NCI-H1436 (cell line): ENCODE measurements at regions not wholly inside any gene's neighbourhood (a gene's known extent, or its start where the extent isn't known, plus 50 kb on each side); places are given as distances from the start of the nearest gene placed in this dataset.
"Not testable (repeated sequence)": the region's sequence is repeated elsewhere in the genome, so short reads cannot be mapped to it uniquely, and the experiment has no call there.

Experiments
- DNase-seq: peaks from one replicate; lab custom pipeline; 2025; lab: John Stamatoyannopoulos, UW

GRCh38 chr2:183459466-183459865 is 335.2 kb downstream of the NUP35 start:
- no peak for DNase-seq

- no peak for DNase-seq
Measured at GRCh38 chr2:183463821-183464220, 339.6 kb downstream of the NUP35 start.

DNA sequence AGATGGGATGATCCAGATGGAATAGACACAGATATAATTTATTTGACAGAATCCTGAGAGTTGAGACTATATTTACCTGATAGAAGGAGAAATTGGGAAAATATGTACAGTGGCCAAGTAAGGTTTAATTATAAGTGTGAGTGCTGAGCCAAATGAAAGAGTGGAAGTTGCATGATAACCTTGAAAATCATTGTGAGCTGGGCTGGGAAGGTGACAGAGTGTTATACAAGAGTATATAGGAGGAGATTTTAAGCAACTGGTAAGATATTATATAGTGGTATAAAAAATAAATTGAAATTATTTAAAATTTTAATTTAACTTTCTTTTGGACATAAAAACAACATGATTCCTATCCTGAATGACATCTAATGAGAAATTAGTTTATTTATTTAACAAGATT is 340.8 kb downstream of the NUP35 start:
- DNase-seq = no peak

DNA sequence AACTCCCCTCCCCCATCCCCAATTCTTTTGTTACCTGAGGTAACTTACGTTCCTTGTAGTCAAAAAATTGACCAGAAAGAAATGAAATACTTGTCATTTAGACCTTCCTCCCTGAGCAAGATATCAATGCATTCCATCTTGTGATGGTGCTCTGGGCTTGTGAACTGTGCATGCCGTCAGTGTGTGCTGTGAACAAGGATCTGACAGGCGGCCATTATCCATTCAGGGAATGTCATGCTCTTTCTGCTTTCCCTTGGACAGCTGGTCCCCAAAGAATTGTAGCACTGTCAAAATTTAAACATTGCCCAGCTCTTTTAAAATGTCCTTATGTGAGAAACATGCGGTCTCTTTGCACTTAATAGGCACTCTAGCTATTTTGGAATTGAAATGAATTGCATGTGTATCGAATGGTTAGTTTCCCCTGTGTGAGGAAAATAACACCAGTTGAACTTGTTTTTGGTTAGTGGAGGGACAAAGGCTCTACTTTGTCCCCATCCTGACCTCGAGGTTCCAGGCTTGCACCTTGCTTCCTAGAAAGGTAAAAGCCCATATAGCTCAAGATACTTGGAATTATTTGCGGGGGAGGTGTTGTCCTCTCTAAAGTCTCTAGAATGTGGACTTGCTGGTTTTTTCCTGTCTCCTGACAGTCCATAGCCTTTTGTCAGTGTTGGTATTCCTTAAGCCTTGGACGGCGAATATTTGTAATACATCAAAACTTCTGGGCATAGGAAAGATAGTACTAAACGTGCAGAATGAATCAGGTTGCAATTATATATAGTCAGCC is 350.9 kb downstream of the NUP35 start:
- DNase-seq = no peak

DNA sequence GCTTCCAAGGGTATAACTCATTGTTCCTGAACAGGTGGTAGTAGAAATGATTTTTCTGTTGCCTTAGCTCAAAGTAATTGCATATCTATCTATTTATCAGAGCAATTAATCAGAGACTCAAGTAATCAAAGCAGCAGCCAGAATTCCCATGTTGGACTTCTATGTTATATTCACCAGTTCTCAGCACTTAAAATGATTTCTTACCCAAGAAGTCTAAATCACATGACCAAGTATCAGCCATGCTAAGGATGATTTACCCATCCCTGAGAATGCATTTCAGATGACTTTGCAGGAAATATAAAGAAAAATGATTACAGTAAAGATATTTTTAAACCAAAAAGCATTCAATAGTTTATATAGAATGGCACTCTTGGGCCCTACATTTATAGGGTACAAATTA is 352.2 kb downstream of the NUP35 start:
- DNase-seq = no peak

DNA sequence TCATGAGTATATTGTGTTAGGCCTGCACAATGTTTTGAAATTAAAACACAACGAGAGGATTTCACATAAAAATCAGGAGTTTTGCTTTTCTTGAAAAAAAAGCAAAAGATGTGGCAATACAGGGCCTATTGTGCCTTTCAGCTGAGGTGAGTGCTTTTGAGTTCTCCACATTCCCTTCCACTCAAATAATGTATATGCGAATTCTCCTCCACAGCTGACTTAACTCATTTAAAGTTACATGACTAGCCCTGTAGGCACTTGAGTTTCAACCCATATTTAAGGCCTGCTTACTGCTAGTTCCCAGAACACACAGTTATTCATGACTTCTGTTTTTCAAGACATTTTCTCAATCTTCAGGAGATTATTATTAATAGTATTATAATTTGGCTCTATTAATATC is 353.1 kb downstream of the NUP35 start:
- no peak for DNase-seq

DNA sequence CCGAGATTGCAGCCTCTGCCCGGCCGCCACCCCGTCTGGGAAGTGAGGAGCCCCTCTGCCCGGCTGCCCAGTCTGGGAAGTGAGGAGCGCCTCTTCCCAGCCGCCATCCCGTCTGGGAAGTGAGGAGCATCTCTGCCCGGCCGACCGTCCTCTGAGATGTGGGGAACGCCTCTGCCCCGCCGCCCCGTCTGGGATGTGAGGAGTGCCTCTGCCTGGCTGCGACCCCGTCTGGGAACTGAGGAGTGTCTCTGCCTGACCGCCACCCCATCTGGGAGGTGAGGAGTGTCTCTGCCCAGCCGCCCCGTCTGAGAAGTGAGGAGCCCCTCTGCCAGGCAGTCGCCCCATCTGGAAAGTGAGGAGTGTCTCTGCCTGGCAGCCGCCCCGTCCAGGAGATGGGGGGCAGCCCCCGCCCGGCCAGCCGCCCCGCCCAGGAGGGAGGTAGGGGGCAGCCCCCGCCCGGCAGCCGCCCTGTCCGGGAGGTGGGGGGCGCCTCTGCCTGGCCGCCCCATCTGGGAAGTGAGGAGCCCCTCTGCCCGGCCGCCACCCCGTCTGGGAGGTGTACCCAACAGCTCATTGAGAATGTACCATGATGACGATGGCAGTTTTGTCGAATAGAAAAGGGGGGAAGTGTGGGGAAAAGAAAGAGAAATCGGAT is 354.8 kb downstream of the NUP35 start:
- not testable (repeated sequence) for DNase-seq

DNA sequence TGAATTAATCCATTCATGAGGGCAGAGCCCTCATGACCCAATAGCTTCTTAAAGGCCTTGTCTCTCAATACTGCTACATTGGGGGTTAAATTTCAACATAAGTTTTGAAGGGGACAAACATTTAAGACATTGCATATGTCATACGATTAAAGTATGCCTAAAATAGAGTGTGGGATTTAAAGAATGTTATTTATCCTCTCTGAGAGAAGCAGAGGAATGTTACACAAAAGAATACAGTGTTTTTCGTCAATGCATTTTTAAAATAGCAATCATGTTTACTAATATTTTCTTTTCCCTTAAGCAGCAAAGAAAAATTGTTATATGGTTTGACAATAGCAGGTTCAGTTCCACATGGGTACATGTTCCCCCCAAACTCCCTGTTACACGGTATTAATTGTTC is 363.1 kb downstream of the NUP35 start:
- DNase-seq = no peak

- DNase-seq = no peak
Measured at GRCh38 chr2:183488421-183488820, 364.2 kb downstream of the NUP35 start.

DNA sequence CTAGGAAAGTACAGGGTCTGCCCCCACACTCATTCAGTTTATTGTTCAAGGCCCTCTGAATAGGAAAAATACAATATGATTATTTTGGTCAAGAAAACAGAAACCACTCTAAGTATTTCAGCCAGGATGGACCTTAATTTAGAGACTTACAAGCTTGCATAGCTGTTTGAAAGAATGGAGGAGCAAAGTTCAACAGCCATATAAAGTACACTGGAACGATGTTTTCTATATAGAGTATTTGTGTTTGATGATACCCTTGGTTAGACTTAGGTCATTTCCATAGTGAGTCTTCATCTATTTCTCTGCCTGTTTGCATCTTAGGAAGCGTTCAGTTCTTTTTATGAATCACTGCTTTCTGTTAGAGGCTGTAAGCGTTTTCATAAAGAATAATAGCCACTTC is 366.2 kb downstream of the NUP35 start:
- DNase-seq = no peak

DNA sequence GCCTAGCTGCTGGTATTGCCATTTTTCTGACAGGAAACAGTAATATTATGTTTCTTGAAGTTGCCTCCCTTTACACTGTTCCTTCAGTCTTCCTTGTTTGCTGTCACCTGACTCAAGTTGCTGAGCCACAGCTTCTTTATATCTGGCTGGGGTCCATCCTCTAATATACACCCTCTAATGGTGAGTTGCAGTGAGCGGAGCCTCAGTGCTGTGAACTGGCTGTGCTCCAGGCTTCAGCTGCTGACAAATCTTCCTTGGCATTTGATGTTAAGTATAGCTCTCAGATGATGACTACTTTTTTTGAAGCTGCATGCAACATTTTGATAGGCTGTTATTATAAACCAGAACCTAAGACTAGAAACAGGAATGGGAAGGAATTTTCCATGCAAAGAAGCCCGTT is 366.7 kb downstream of the NUP35 start:
- peak; percentile 37 for DNase-seq

GRCh38 chr2:183493040-183493439 is 368.8 kb downstream of the NUP35 start:
- DNase-seq = no peak

DNA sequence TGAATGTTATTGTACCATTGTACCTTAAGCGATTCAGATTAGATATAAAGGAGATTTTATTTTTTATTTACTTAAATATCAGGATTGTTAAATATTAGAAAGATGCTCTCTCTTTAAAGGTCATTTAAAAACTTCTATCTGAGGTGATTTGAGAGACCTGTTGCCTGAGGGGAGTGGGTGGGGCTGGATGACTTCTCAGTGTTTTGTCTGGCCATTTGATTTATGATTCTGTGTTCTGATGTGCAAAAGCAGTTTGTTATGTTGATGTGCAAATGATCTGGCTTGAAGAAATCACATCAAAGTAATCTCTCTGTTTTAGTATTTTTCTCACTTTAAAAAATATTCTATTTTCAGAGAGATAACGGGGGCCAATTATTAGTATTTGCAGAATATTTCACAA is 370.8 kb downstream of the NUP35 start:
- DNase-seq = peak; percentile 5

- DNase-seq = no peak
Measured at GRCh38 chr2:183495589-183496267, 371.5 kb downstream of the NUP35 start.

- no peak for DNase-seq
Measured at GRCh38 chr2:183497861-183498260, 373.6 kb downstream of the NUP35 start.

DNA sequence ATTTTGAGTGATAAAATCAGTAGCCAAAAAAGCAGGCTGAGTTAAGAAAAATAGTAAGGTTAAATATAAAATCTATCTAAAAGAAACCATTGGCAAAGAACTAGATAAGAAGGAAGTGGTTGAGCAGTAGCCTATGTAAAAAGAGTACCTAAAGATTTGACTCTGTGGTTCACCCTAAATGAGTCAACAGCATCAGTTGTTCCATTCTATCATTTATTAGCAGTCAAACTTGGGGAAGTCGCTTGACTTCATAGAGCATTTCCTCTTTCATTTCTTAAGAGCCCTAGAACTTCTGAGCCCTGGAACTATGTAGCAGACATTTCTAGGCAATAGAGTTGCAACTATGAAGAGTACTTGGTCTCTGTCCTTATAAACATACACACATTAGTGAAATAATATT is 381.7 kb downstream of the NUP35 start:
- no peak for DNase-seq

GRCh38 chr2:183511154-183511553 is 386.9 kb downstream of the NUP35 start:
- DNase-seq = no peak

DNA sequence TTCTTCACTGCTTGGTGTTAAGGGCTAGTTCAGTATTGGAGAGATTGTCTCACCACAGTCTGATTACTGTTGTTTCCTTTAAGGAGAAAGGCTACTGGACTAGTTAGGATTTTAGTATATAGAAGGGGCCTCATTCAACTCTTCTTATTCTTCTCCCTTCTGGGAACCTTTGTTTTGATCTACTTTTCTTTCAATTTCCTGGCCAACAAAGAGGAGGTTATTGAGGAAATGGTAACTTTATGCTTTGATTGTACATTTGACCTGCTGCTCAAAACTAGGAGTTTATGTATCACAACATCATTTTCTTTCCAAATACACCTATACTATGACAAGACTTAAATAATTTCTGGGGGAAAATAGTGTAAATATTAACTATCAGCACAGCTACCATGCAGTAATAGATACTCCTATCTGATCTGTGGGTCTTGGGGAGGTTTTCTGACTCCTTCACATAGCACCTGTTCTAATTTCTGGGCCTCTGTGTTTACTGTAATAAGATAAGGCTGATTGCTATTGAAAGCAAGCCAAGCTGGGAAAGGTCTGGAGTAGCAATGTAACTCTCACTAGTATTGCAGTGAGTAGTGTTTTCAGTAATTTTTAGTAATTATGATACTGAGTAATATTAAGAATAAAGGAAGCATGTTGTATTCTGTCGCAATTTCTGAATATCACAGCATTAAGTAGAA is 395.3 kb downstream of the NUP35 start:
- peak; percentile 22 for DNase-seq

GRCh38 chr2:183521911-183522310 is 397.7 kb downstream of the NUP35 start:
- DNase-seq = no peak

DNA sequence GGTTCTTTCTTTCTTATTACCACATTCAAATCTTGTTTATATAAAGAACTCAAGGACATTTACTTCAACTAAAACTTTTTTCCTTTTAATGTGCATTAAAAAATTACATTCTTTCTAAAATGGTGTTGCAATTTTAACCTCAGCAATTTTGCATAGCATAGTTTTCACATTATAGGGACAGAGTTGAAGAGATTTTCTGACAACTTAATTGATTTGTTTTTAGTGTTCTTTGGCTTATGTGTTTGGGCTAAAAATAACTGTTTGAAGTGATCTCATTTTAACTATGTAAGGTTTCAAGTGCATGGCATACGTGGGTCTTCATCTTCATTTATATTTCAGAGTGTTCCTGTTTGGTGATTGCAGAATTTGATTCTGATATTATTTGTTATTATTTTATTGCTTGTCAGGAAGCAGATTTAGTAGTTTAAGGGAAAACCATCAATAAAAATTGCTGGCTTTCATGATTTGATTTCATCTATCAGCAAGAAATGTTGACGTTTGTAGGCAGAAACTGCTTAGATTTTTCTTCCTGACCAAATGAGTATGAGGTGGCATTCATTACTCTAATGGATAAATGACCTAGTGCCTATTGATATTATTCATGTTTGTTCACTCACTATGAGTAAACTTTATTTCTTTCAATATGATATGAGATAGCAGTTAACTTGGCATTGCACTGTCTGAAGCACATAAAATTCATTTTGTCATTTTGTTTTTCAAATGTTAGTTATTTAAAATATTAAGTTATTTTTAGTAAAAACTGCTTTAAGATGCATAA is 398.4 kb downstream of the NUP35 start:
- no peak for DNase-seq

DNA sequence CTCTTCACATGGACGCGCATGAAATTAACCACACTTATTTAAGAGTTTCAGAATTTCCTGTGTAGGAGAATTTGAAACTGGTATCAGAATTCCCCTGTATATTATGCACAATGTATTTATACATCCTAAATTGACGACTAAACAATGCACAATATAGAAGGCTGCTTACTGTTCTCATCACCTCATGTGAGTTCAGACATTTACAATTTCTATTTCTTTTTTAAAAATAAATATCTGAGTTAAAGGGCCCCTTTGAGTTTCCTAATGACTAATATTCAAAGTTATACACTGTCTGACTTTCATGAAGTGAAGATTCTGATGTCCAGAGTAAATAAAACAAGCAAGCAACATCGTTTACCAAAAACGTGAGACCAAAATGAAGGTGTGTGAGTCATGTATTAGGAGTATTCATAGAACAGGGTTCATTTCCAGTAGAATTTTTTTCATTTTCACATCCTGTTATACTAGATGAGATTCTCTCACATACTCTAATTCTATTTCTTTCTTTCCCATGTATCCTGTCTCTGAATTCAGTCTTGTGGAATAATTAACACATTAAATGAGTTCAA is 406.2 kb downstream of the NUP35 start:
- no peak for DNase-seq
